GM12878 (cell line): ENCODE measurements at regions not wholly inside any gene's neighbourhood (a gene's known extent, or its start where the extent isn't known, plus 50 kb on each side); places are given as distances from the start of the nearest gene placed in this dataset.

ENCODE experiments used
- ATAC-seq: fragments of 200-7000 bp; cut with Tn5 transposase; 3 replicates; pipeline ENCODE4 v1.9.1; 2020; ENCODE audit warnings: mild to moderate bottlenecking, moderate library complexity
- BruUV-seq: library from RNA; stranded (reverse); fragments of 400-500 nt; replicated peaks from 2 replicates; lab custom pipeline; 2021; lab: Mats Ljungman, UMichigan
- CTCF ChIA-PET: fragments of 300-600 bp; sonication (Branson Sonifier 250); formaldehyde crosslinking; extraction: SDS; loops from one replicate; lab custom pipeline; 2021; ENCODE audit warnings: inconsistent platforms; lab: Yijun Ruan, JAX
- POLR2A ChIA-PET: fragments of 350-600 bp; formaldehyde crosslinking; extraction: SDS; loops from one replicate; lab custom pipeline; 2021; ENCODE audit warnings: inconsistent platforms; lab: Charles Lee
- RAD21 ChIA-PET: fragments of 300-600 bp; sonication (Branson Sonifier 250); formaldehyde crosslinking; loops from one replicate; lab custom pipeline; 2023; ENCODE audit warnings: antibody characterized with exemption; ENCODE audit not compliant: unreplicated experiment; lab: Charles Lee
- SMC1A ChIA-PET: fragments of 300-600 bp; sonication (Branson Sonifier 250); formaldehyde crosslinking; loops from one replicate; lab custom pipeline; 2023; ENCODE audit not compliant: unreplicated experiment, uncharacterized antibody; lab: Charles Lee
- DNase-seq: peaks from one replicate; pipeline ENCODE4 v3.0.0-alpha.2; 2011; ENCODE audit warnings: low read depth, low spot score
- FAIRE-seq: peaks from 3 replicates; lab custom pipeline; 2011; peaks lifted over from hg19 to GRCh38; lab: Jason Lieb, UNC
- H2AFZ ChIP-seq: 2 replicates; pipeline ENCODE4 v1.6.0; 2011; ENCODE audit warnings: low read depth, low read length, control low read depth; ENCODE audit not compliant: control insufficient read depth
- H3K27ac ChIP-seq: 2 replicates; pipeline ENCODE4 v1.5.1; 2011; ENCODE audit warnings: control low read depth; ENCODE audit not compliant: control insufficient read depth, insufficient read depth
- H3K27me3 ChIP-seq, 2 experiments: replicated peaks in 1 of 2; 2 replicates each; pipeline versions ENCODE4 v1.6.0 to v1.6.1; 2011; ENCODE audit warnings: low read length in 1 of 2; ENCODE audit not compliant: control insufficient read depth in 2 of 2, insufficient read depth in 2 of 2
- H3K36me3 ChIP-seq, 2 experiments: 2 replicates each; pipeline ENCODE4 v1.5.1; 2011; ENCODE audit warnings: low read length in 1 of 2; ENCODE audit not compliant: control insufficient read depth in 2 of 2, insufficient read depth in 2 of 2
- H3K4me1 ChIP-seq: 2 replicates; pipeline ENCODE4 v1.6.1; 2011; ENCODE audit warnings: mild to moderate bottlenecking, low read length, moderate library complexity, mixed read lengths; ENCODE audit not compliant: control insufficient read depth, insufficient read depth
- H3K4me2 ChIP-seq: 2 replicates; pipeline ENCODE4 v1.6.0; 2011; ENCODE audit warnings: control low read depth; ENCODE audit not compliant: control insufficient read depth, insufficient read depth
- H3K4me3 ChIP-seq: fragments of 200-600 bp; sonication (generic); 2 replicates; pipeline ENCODE4 v1.5.1; 2016
- H3K79me2 ChIP-seq: 2 replicates; pipeline ENCODE4 v1.6.0; 2011; ENCODE audit warnings: low read length; ENCODE audit not compliant: control insufficient read depth, insufficient read depth
- H3K9ac ChIP-seq: 2 replicates; pipeline ENCODE4 v1.8.0; 2011; ENCODE audit warnings: low read length, control low read depth, mixed read lengths; ENCODE audit not compliant: control insufficient read depth, insufficient read depth
- H3K9me3 ChIP-seq: replicated peaks from 3 replicates; pipeline ENCODE4 v1.5.1; 2011; ENCODE audit warnings: mild to moderate bottlenecking, low read length; ENCODE audit not compliant: control insufficient read depth, insufficient read depth
- H4K20me1 ChIP-seq: 2 replicates; pipeline ENCODE4 v1.6.0; 2011; ENCODE audit not compliant: control insufficient read depth, insufficient read depth
- ASH2L ChIP-seq: fragments of 300-600, 200-600 bp; sonication (generic); IDR thresholded peaks from 2 replicates; pipeline ENCODE4 v1.6.1; 2017; ENCODE audit warnings: low read depth, mild to moderate bottlenecking, borderline replicate concordance
- CBFB ChIP-seq: IDR thresholded peaks from 2 replicates; pipeline ENCODE4 v1.6.1; 2016; ENCODE audit warnings: antibody characterized with exemption, low read depth
- EED ChIP-seq: sonication (generic); IDR thresholded peaks from 2 replicates; pipeline ENCODE4 v1.6.1; 2016; ENCODE audit warnings: antibody characterized with exemption, low read depth
- ETV6 ChIP-seq, 2 experiments: fragments of 450-650 bp in 1 of 2; IDR thresholded peaks in 1 of 2; conservative IDR thresholded peaks in 1 of 2; 2 replicates each; pipeline ENCODE4 v1.6.1; 2014; ENCODE audit warnings: antibody characterized with exemption in 1 of 2, borderline replicate concordance in 1 of 2, low read depth in 1 of 2, mild to moderate bottlenecking in 1 of 2, moderate library complexity in 1 of 2
- FOXK2 ChIP-seq: fragments of 450-650 bp; IDR thresholded peaks from 2 replicates; pipeline ENCODE4 v1.6.1; 2017; ENCODE audit warnings: mild to moderate bottlenecking, moderate library complexity
- NBN ChIP-seq: fragments of 450-650 bp; IDR thresholded peaks from 2 replicates; pipeline ENCODE4 v1.6.1; 2016
- SMAD5 ChIP-seq: IDR thresholded peaks from 2 replicates; pipeline ENCODE4 v1.6.1; 2016; ENCODE audit warnings: antibody characterized with exemption, low read depth
- SMARCA5 ChIP-seq: fragments of 450-650 bp; IDR thresholded peaks from 2 replicates; pipeline ENCODE4 v1.6.1; 2017; ENCODE audit warnings: mild to moderate bottlenecking
- SP1 ChIP-seq: IDR thresholded peaks from one replicate; pipeline ENCODE4 v1.6.1; 2011; ENCODE audit warnings: low read depth, low read length
- SREBF1 ChIP-seq: IDR thresholded peaks from 2 replicates; pipeline ENCODE4 v1.6.1; 2012; ENCODE audit warnings: mild to moderate bottlenecking, low read length
- TAF1 ChIP-seq: IDR thresholded peaks from 2 replicates; pipeline ENCODE4 v1.6.1; 2011; ENCODE audit warnings: mild to moderate bottlenecking, low read depth, low read length, borderline replicate concordance
- ZNF207 ChIP-seq: fragments of 450-650 bp; IDR thresholded peaks from 2 replicates; pipeline ENCODE4 v1.6.1; 2014; ENCODE audit warnings: antibody characterized with exemption, mild to moderate bottlenecking, borderline replicate concordance
- ZZZ3 ChIP-seq: IDR thresholded peaks from 2 replicates; pipeline ENCODE4 v1.6.1; 2011; ENCODE audit warnings: low read depth; ENCODE audit not compliant: control insufficient read depth, insufficient read length
- WGBS: methylation state at CpG from one replicate; pipeline ENCODE4 v1.1.6; 2016; ENCODE audit warnings: low lambda C conversion rate; ENCODE audit not compliant: insufficient replicate concordance, insufficient coverage; ENCODE audit errors: missing lambda C conversion rate; 5-methylcytosine and 5-hydroxymethylcytosine counted together
- in situ Hi-C: fragments of 300-500 bp; cut with MboI; formaldehyde crosslinking; loops from 9 replicates; pipeline ENCODE4 v1.14.3; 2018; ENCODE audit warnings: mixed read lengths
- intact Hi-C: fragments of 100-400 bp; cut with micrococcal nuclease; formaldehyde crosslinking; loops from one replicate; pipeline ENCODE4 v1.14.2; 2022; ENCODE audit not compliant: unreplicated experiment
- TF ChIP-seq, protein P1 (sequence below): fragments of 450-650 bp; IDR thresholded peaks from 2 replicates; pipeline ENCODE4 v1.6.1; 2017; ENCODE audit warnings: mild to moderate bottlenecking, low read depth, inconsistent platforms; ENCODE audit not compliant: poor library complexity, severe bottlenecking
- TF ChIP-seq, protein P2 (sequence below): IDR thresholded peaks from 2 replicates; pipeline ENCODE4 v1.6.1; 2011; ENCODE audit warnings: mild to moderate bottlenecking, low read depth, low read length, moderate library complexity; ENCODE audit not compliant: insufficient replicate concordance
- TF ChIP-seq, protein P3 (sequence below): fragments of 450-650 bp; IDR thresholded peaks from 2 replicates; pipeline ENCODE4 v1.6.1; 2016; ENCODE audit warnings: mild to moderate bottlenecking, moderate library complexity, borderline replicate concordance

DNA sequence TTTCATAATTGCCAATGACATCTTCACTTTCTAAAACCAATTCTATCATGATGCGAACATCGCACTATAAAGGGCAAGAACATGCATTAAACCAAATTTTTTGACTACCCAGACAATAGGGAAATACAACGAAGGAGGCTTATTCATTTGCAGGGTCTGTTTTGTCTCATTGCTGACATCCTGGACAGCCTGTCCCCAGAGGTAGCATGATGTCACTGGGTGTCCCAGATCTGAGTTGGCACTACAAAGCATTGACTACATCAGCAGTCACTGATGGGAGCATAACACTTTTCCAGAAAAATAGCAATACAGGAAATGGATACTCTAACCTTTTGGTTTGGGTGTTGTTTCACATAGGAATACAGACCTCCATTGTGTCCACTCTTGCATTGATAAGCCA lies 180.3 kb downstream of the TMEM182 start:
- no peak overlapping the region for H3K4me2 ChIP-seq
- POLR2A ChIA-PET, result no interaction called here

More for the DNA sequence above, 180.3 kb downstream of the TMEM182 start:
- H3K79me2 ChIP-seq, result no peaks in the 10 kb centered on the region
- no peak overlapping the region for H3K27ac ChIP-seq
- no peaks in the 10 kb centered on the region; a peak in 1 of 4 replicates for H3K27me3 ChIP-seq
- no peak overlapping the region for H3K9ac ChIP-seq
- no peak for ATAC-seq
- DNase-seq, result no peak
- in situ Hi-C loops, result no loop called here
- H3K9me3 ChIP-seq, result no peaks in the 10 kb centered on the region
- CTCF ChIA-PET, result no interaction called here
- no peak for FAIRE-seq
- BruUV-seq, result no TSS peak
- SMC1A ChIA-PET, result no interaction called here
- TF ChIP-seq CBFB (no peak), ASH2L (no peak), NBN (no peak), SMARCA5 (no peak), SMAD5 (no peak), ZZZ3 (no peak), ZNF207 (no peak), FOXK2 (no peak), EED (no peak), TAF1 (no peak), ETV6 (conservative IDR thresholded peaks at IDR 0.05 in 1 of 2, IDR thresholded peaks at IDR 0.05 in 1 of 2; ENCODE audit: borderline replicate concordance in 1 of 2, low read depth in 1 of 2) (no peak), SREBF1 (no peak), SP1 (no peak)
- TF ChIP-seq, protein P1, sequence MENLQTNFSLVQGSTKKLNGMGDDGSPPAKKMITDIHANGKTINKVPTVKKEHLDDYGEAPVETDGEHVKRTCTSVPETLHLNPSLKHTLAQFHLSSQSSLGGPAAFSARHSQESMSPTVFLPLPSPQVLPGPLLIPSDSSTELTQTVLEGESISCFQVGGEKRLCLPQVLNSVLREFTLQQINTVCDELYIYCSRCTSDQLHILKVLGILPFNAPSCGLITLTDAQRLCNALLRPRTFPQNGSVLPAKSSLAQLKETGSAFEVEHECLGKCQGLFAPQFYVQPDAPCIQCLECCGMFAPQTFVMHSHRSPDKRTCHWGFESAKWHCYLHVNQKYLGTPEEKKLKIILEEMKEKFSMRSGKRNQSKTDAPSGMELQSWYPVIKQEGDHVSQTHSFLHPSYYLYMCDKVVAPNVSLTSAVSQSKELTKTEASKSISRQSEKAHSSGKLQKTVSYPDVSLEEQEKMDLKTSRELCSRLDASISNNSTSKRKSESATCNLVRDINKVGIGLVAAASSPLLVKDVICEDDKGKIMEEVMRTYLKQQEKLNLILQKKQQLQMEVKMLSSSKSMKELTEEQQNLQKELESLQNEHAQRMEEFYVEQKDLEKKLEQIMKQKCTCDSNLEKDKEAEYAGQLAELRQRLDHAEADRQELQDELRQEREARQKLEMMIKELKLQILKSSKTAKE, result no peak
- TF ChIP-seq, protein P2, sequence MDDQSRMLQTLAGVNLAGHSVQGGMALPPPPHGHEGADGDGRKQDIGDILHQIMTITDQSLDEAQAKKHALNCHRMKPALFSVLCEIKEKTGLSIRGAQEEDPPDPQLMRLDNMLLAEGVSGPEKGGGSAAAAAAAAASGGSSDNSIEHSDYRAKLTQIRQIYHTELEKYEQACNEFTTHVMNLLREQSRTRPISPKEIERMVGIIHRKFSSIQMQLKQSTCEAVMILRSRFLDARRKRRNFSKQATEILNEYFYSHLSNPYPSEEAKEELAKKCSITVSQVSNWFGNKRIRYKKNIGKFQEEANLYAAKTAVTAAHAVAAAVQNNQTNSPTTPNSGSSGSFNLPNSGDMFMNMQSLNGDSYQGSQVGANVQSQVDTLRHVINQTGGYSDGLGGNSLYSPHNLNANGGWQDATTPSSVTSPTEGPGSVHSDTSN, result no peak
- TF ChIP-seq, protein P3, sequence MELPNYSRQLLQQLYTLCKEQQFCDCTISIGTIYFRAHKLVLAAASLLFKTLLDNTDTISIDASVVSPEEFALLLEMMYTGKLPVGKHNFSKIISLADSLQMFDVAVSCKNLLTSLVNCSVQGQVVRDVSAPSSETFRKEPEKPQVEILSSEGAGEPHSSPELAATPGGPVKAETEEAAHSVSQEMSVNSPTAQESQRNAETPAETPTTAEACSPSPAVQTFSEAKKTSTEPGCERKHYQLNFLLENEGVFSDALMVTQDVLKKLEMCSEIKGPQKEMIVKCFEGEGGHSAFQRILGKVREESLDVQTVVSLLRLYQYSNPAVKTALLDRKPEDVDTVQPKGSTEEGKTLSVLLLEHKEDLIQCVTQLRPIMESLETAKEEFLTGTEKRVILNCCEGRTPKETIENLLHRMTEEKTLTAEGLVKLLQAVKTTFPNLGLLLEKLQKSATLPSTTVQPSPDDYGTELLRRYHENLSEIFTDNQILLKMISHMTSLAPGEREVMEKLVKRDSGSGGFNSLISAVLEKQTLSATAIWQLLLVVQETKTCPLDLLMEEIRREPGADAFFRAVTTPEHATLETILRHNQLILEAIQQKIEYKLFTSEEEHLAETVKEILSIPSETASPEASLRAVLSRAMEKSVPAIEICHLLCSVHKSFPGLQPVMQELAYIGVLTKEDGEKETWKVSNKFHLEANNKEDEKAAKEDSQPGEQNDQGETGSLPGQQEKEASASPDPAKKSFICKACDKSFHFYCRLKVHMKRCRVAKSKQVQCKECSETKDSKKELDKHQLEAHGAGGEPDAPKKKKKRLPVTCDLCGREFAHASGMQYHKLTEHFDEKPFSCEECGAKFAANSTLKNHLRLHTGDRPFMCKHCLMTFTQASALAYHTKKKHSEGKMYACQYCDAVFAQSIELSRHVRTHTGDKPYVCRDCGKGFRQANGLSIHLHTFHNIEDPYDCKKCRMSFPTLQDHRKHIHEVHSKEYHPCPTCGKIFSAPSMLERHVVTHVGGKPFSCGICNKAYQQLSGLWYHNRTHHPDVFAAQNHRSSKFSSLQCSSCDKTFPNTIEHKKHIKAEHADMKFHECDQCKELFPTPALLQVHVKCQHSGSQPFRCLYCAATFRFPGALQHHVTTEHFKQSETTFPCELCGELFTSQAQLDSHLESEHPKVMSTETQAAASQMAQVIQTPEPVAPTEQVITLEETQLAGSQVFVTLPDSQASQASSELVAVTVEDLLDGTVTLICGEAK, result no peak
- H3K4me3 ChIP-seq, result no peak overlapping the region
- intact Hi-C loops, result no loop called here
- H3K4me1 ChIP-seq, result no peaks in the 10 kb centered on the region
- RAD21 ChIA-PET, result no interaction called here
- WGBS, result 19% methylated on average over 3 of the region's 3 CpGs
- no peaks in the 10 kb centered on the region for H3K36me3 ChIP-seq
- no peak overlapping the region for H2AFZ ChIP-seq
- H4K20me1 ChIP-seq, result no peaks in the 10 kb centered on the region
